HG03064 (cell line): ENCODE measurements at regions not wholly inside any gene's neighbourhood (a gene's known extent, or its start where the extent isn't known, plus 50 kb on each side); places are given as distances from the start of the nearest gene placed in this dataset.
"Not testable (repeated sequence)": the region's sequence is repeated elsewhere in the genome, so short reads cannot be mapped to it uniquely, and the experiment has no call there.

Experiments
- ATAC-seq: cut with Tn5 transposase; IDR thresholded peaks from one replicate; pipeline ENCODE4 v1.9.1; 2021; ENCODE audit warnings: low read depth; ENCODE audit not compliant: unreplicated experiment

GRCh38 chr4:114034189-114034588, 54.7 kb upstream of the ARSJ start:
- no peak for ATAC-seq

GRCh38 chr4:114036426-114036825, 57.0 kb upstream of the ARSJ start:
- ATAC-seq = no peak

GRCh38 chr4:114036864-114037263, 57.4 kb upstream of the ARSJ start:
- ATAC-seq = no peak

DNA sequence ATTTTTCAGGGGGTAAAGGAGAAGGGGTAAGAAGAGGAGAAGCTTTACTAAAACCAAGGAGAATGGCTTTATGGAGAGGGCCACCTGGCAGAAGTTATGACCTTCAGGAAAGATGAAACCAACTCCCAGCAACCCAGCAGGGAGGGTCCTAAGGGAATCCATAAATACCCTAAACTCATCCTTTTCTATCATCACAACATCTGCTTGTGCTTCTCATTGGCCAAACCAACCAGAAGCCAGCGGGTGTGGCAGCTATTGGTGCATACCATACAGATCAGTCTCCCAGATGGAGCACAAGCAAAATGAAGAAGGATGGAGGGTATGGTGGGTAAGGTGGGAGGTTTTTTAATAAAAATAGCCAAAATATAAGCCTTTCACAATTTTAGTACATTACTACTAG, 58.5 kb upstream of the ARSJ start:
- no peak for ATAC-seq

DNA sequence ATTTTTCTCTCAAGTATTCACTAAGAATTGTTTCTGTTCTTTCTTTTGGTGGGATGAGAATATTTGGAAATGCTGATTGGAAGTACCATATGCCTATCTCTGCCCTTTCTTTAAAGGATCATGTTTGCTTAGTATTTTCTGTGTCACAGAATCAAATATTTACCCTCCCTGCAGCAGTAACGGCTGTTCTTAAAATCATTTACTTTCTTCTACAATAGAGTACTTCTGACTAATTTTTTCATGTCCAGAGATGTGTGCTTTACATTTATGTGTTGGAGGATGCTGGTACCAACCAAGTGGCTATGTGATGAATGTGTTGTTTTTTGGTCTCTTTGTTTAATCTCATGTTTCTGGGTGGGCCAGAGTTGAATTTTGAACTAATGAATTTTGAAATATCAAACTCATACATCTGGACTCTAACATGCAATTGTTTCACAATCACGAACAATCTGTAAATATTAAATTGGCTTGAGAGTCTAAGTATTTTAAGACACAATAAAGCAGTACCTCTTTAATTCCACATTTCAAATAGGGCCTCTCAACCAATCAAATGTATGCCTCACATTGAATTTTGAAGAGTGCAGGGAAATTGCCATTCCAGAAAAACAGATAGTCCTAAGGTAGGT, 59.4 kb upstream of the ARSJ start:
- no peak for ATAC-seq

DNA sequence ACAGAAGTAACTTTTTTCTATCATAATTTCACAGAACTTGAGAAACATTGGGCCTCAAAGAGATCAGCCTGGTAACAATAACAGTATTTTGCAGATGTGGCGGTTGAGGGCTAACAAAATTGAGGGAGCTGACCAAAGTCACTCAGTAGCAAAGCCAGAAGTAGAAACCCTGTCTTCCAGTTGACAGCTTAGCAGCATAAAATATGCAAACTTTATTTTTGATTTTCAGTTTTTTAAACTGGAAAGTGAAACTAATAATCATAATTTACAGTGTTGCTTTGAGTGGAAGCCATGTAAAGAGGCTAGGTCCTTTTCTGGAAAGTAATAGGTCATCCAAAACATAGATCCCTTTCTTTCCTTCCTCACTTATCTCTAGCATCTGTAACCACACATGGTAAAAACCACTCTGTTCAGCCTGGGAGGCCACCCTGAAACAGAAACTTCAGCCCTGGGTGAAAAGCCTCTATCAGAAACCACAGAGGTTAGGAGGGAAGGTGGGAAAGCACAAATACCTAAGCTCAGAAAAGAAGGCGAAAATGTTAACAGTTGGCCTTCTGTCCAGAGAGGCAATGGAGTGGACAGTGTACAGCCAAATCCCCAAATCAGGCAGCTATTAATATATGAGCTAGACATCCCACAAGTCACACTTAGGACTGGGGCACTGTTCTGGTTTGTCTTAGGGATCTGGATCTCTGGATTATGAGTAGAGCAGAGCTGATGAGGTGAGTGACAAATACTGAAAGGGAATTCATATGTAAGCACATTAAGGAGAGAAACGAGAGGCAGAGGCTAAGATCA, 61.1 kb upstream of the ARSJ start:
- peak; percentile 91 for ATAC-seq

- ATAC-seq = no peak
Measured at GRCh38 chr4:114041117-114041475, 61.6 kb upstream of the ARSJ start.

DNA sequence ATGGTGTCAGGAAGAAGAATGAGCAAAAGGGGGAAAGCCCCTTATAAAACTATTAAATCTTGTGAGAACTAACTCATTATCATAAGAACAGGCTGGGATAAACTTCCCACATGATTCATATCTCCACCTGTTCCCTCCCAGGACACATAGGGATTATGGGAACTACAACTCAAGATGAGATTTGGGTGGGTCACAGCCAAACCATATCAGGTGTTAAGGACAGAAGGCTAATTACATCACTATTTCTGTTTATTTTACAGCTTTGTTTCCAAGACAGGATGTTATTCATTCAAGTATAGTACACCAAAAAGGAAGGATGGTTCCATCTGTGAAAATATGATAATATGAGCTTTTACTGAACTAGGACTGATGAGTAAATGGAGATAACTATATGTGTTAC, 63.7 kb upstream of the ARSJ start:
- ATAC-seq = no peak

GRCh38 chr4:114044351-114044750, 64.9 kb upstream of the ARSJ start:
- not testable (repeated sequence) for ATAC-seq

DNA sequence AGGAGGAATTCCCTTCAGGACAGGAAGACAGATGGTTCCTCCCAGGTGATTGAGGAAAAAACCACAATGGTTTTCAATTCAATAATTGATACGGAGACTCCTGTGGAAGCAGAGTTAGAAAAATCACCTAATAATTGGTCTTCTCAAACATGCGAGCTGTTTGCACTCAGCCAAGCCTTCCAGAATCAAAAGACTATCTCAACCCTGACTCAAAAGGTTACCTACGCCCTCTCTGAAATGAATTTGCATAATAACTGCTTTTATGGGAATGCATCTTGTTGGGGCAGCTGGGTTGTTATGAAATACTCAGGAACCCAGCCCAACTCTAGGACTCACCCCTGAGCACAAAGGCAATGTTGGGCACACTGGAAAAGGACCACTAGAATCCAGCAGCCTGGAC, 66.9 kb upstream of the ARSJ start:
- no peak for ATAC-seq

DNA sequence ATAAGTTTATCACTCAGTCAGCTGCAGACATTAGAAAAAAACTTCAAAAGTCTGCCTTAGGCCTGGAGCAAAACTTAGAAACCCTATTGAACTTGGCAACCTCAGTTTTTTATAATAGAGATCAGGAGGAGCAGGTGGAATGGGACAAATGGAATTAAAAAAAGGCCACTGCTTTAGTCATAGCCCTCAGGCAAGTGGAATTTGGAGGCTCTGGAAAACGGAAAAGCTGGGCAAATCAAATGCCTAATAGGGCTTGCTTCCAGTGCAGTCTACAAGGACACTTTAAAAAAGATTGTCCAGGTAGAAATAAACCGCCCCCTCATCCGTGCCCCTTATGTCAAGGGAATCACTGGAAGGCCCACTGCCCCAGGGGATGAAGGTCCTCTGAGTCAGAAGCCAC, 68.7 kb upstream of the ARSJ start:
- not testable (repeated sequence) for ATAC-seq

DNA sequence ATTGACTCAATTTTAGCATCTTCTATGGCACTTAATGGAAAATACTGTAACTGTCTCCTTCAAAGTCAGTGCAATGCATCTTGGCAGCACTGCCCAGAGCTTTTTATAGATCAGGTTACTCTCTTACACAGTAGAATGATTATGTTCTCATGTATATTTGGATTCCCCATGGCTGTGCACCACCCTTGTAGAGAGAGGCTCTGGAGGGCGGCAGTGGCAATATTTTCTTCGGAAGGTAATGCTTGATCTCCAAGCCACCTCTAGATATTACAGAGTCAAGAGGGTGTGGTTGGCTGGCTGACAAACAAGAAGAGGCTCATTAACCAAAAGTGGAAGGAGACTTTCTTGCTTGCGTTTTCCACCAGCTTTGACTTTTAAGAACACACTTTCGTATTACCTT, 72.8 kb upstream of the ARSJ start:
- no peak for ATAC-seq

- no peak for ATAC-seq
Measured at GRCh38 chr4:114056599-114056998, 77.2 kb upstream of the ARSJ start.

DNA sequence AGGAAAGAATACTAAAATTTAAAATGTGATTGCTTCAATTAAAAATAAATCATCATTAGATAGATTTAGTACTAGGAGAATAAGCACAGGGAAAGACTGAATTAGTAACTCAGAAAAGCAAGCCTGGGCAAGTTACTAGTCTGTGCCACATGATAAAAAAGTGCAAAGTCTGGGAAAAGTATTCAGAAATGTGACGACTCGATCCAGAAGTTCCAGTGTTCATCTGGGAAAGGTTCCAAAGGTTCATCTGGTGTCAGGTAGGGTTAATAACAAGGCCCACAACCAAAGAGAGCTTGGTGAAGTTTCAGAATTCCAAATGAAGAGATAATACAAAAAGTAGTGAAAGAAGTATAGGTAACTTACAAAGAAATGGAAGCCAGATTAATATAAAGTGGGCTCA, 78.3 kb upstream of the ARSJ start:
- ATAC-seq = no peak

DNA sequence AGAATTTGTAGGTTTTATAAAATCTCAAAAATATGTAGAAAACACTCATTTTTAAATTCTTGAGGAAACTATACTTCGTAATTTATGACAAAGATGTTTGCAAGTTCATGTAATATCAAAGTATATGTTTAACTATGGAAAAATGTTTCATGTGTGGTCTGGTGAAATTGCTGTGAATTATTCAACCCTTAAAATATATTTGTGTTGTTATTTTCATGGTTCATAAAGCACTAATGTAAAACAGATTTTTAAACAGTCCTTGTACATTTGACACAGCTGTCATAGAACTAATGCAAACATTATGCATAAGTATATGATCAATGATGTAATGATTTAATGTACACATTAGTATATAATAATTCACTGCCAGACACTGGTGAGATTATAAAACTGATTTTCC, 83.1 kb upstream of the ARSJ start:
- no peak for ATAC-seq

DNA sequence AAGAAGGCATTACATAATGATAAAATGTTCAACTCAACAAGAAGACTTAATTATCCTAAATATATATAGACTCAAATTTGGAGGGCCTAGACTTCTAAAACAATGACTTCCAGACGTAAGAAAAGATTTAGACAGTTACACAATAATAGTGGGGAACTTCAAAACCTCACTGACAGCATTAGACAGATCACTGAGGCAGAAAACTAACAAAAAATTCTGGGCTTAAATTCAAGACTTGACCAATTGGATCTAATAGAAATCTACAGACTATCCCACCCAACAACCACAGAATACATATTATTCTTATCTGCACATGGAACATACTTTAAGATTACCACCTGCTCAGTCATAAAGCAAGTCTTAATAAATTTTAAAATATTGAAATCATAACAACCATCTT, 93.3 kb upstream of the ARSJ start:
- no peak for ATAC-seq

DNA sequence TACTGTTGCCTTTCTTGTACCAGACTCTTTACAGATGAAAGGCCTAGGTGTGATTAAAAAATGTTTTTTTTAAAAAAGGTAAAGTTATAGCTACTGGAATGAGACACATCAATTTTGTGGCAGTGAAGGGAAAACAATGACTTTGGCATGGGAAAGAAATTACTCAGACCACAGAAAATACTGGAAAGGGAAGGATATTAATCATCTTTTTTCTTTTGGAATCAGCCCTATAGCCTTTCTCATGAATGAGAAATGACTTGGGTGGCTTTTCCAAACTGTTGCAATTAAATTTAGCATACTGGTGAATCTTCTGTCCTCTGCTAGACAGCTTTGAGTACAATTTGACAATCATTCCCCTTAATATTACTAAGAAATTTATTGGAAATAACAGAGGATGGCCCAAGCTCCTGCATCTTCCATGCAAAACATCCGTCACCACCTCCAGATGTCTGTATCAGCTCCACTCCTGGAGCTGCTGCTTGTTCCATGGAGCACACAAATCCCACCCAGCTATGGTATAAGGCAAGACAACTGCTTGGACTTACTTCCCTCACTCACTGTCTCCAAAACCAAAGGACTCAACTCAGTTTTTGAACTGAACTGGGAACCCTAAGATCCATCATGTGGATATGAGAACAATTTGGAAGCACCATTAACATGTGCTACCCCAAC, 97.6 kb upstream of the ARSJ start:
- ATAC-seq = no peak

DNA sequence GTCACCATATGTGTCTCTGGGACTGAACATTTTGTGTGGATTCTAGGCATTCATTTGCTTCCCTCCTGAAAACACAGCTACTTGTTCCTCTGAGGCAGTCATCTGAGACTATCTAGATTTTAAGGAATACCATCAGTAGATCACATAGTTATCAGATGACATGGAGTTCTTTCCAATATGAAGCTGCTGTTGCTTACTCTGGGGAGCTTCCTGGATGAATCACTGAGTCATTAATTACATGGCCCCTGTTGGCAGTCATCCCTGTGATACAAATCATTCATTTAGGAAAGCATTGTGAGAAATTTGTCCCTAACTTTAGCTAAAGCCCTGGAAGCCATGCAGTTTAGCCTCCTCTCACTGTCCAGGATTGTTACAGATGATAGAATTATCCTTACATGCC, 98.2 kb upstream of the ARSJ start:
- no peak for ATAC-seq

DNA sequence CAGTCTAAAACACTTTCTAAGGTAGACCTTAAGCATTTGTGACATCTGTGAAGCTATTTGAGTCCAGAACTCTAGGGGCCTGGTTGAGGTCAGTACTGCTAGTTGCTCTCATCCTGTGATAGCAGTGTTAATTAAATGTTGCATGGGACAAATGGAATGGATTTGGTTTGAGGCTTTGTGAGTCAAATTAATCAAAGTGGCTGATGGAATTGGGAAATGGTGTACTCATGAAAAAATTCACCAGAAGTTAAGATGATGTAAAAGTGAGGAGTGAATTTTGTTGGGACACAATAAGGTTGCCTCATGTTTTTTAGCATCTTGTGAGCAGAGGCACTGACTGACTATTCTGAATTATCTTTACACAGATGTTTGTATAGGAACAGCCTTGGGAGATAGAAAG, 99.2 kb upstream of the ARSJ start:
- ATAC-seq = no peak

DNA sequence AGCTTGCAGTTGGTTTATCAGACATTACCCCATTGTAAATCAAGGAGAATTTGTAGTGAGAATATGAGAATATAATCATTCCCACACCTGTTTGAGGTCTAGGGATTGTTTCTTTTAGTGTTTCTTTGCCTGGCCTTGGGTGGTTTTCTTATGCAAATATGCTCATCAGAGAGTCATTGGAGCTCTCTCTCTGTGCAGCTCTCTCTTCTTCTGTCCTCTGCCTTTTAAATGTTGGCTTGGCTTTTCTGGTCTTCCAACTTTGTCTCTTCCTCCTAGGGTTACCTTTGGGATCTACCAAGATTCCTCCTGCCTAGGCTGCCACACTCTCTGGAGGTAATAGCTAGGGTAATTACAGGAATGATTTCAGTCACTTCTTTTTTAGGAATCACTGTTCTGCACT, 102.3 kb upstream of the ARSJ start:
- ATAC-seq = no peak

DNA sequence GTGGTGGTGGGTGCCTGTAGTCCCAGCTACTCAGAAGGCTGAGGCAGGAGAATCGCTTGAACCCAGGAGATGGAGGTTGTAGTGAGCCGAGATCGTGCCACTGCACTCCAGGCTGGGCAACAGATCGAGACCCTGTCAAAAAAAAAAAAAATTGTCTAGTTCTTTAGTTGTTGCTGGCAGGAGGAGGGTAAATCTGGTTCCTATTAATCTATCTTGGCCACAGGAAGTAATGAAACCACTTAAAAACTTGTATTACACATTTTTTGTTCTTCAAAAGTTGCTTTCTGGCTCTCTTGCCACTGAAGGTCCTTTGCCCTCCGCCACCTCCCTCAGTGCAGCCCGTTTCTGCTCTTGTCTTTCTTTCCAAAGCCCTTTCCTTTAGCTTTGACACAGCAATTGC, 102.9 kb upstream of the ARSJ start:
- no peak for ATAC-seq
